NCI-H460 (cell line): ENCODE measurements at regions not wholly inside any gene's neighbourhood (a gene's known extent, or its start where the extent isn't known, plus 50 kb on each side); places are given as distances from the start of the nearest gene placed in this dataset.

Experiments
- DNase-seq: peaks from one replicate; pipeline ENCODE4 v3.0.0-alpha.2; 2016; ENCODE audit warnings: low read depth; ENCODE audit errors: extremely low read depth

- no peak for DNase-seq
Measured at GRCh38 chr15:69727121-69727924, 274.7 kb downstream of the RPLP1 start.

- peak; percentile 31 for DNase-seq
Measured at GRCh38 chr15:69729167-69729748, 276.6 kb downstream of the RPLP1 start.

- DNase-seq = no peak
Measured at GRCh38 chr15:69730281-69731080, 277.9 kb downstream of the RPLP1 start.

GRCh38 chr15:69731081-69731330 is 278.4 kb downstream of the RPLP1 start:
- no peak for DNase-seq

- no peak for DNase-seq
Measured at GRCh38 chr15:69731581-69731980, 279.0 kb downstream of the RPLP1 start.

- DNase-seq = no peak
Measured at GRCh38 chr15:69732133-69732532, 279.5 kb downstream of the RPLP1 start.

GRCh38 chr15:69734699-69735098 is 282.1 kb downstream of the RPLP1 start:
- DNase-seq = no peak

- DNase-seq = no peak
Measured at GRCh38 chr15:69735121-69735520, 282.5 kb downstream of the RPLP1 start.

- no peak for DNase-seq
Measured at GRCh38 chr15:69736161-69736560, 283.5 kb downstream of the RPLP1 start.

- DNase-seq = no peak
Measured at GRCh38 chr15:69737916-69738315, 285.3 kb downstream of the RPLP1 start.

GRCh38 chr15:69740684-69741083 is 288.1 kb downstream of the RPLP1 start:
- no peak for DNase-seq

GRCh38 chr15:69742361-69742760 is 289.7 kb downstream of the RPLP1 start:
- DNase-seq = no peak

GRCh38 chr15:69743091-69743490 is 290.5 kb downstream of the RPLP1 start:
- no peak for DNase-seq

- no peak for DNase-seq
Measured at GRCh38 chr15:69744391-69745162, 292.0 kb downstream of the RPLP1 start.

GRCh38 chr15:69747193-69747592 is 294.6 kb downstream of the RPLP1 start:
- no peak for DNase-seq

GRCh38 chr15:69748131-69748530 is 295.5 kb downstream of the RPLP1 start:
- DNase-seq = no peak

- no peak for DNase-seq
Measured at GRCh38 chr15:69748576-69749185, 296.1 kb downstream of the RPLP1 start.

- DNase-seq = no peak
Measured at GRCh38 chr15:69749274-69749673, 296.7 kb downstream of the RPLP1 start.

GRCh38 chr15:69749797-69750196 is 297.2 kb downstream of the RPLP1 start:
- DNase-seq = no peak

GRCh38 chr15:69750253-69750652 is 297.6 kb downstream of the RPLP1 start:
- no peak for DNase-seq

GRCh38 chr15:69751147-69751546 is 298.5 kb downstream of the RPLP1 start:
- DNase-seq = no peak
